ENCODE measurements at regions not wholly inside any gene's neighbourhood (a gene's known extent, or its start where the extent isn't known, plus 50 kb on each side); places are given as distances from the start of the nearest gene placed in this dataset.
"Not testable (repeated sequence)": the region's sequence is repeated elsewhere in the genome, so short reads cannot be mapped to it uniquely, and the experiment has no call there.

GRCh38 chr21:35982717-35983116 is 77.6 kb downstream of the SETD4 start:
- DNase-seq: no peak

- DNase-seq: no peak
These were observed 78.7 kb downstream of the SETD4 start for GRCh38 chr21:35981514-35982070.

- no peak for DNase-seq
These were observed 79.5 kb downstream of the SETD4 start for GRCh38 chr21:35980821-35981220.

- not testable (repeated sequence) for DNase-seq
These were observed 82.5 kb downstream of the SETD4 start for GRCh38 chr21:35977860-35978259.

GRCh38 chr21:35976929-35977328 is 83.4 kb downstream of the SETD4 start:
- no peak for DNase-seq

- DNase-seq: no peak
These were observed 83.8 kb downstream of the SETD4 start for GRCh38 chr21:35976481-35976880.

GRCh38 chr21:35974775-35975174 is 85.6 kb downstream of the SETD4 start:
- DNase-seq: no peak

- no peak for DNase-seq
These were observed 88.5 kb downstream of the SETD4 start for GRCh38 chr21:35971824-35972223.

GRCh38 chr21:35969281-35969680 is 91.0 kb downstream of the SETD4 start:
- no peak for DNase-seq

- DNase-seq: no peak
These were observed 91.8 kb downstream of the SETD4 start for GRCh38 chr21:35968564-35968963.

- no peak for DNase-seq
These were observed 94.6 kb downstream of the SETD4 start for GRCh38 chr21:35965699-35966098.

GRCh38 chr21:35963920-35964451 is 96.3 kb downstream of the SETD4 start:
- DNase-seq: no peak

GRCh38 chr21:35962917-35963316 is 97.4 kb downstream of the SETD4 start:
- DNase-seq: no peak

GRCh38 chr21:35954066-35954465 is 106.3 kb downstream of the SETD4 start:
- no peak for DNase-seq

- DNase-seq: no peak
These were observed 106.7 kb downstream of the SETD4 start for GRCh38 chr21:35953597-35953996.

- DNase-seq: no peak
These were observed 107.5 kb downstream of the SETD4 start for GRCh38 chr21:35952651-35953340.

GRCh38 chr21:35948982-35949381 is 111.3 kb downstream of the SETD4 start:
- no peak for DNase-seq

GRCh38 chr21:35945089-35945671 is 115.1 kb downstream of the SETD4 start:
- no peak for DNase-seq

- no peak for DNase-seq
These were observed 116.6 kb downstream of the SETD4 start for GRCh38 chr21:35943752-35944151.

GRCh38 chr21:35942211-35943144 is 117.8 kb downstream of the SETD4 start:
- no peak for DNase-seq

GRCh38 chr21:35940074-35940927 is 120.0 kb downstream of the SETD4 start:
- DNase-seq: peak; percentile 63
